ENCODE measurements at regions not wholly inside any gene's neighbourhood (a gene's known extent, or its start where the extent isn't known, plus 50 kb on each side); places are given as distances from the start of the nearest gene placed in this dataset.

GRCh38 chr5:158303883-158304282 is 444.9 kb upstream of the CLINT1 start:
- no peaks in the 10 kb centered on the region for H3K9me3 ChIP-seq (ENCODE audit: control insufficient read depth, low read length)
- no peaks in the 10 kb centered on the region for H3K4me1 ChIP-seq (ENCODE audit: control insufficient read depth, insufficient read depth, low read length, poor library complexity, severe bottlenecking)
- H3K36me3 ChIP-seq (ENCODE audit: control insufficient read depth, insufficient read depth, low read length): no peaks in the 10 kb centered on the region
- no peak overlapping the region for H3K4me3 ChIP-seq (ENCODE audit: extremely low read depth, insufficient read depth, low read length, poor library complexity, severe bottlenecking)
- H3K27ac ChIP-seq (ENCODE audit: low read depth, low read length, severe bottlenecking): no peak overlapping the region
- WGBS, 2 experiments (ENCODE audit: insufficient coverage in 2 of 2): 92% methylated on average over 1 of the region's 1 CpG; no CpG with 5 or more reads in 1 of the 2 experiments

- no peaks in the 10 kb centered on the region for H3K36me3 ChIP-seq (ENCODE audit: control insufficient read depth, insufficient read depth, low read length)
- no peak overlapping the region for H3K4me3 ChIP-seq (ENCODE audit: extremely low read depth, insufficient read depth, low read length, poor library complexity, severe bottlenecking)
- H3K27ac ChIP-seq (ENCODE audit: low read depth, low read length, severe bottlenecking): no peak overlapping the region
- no peaks in the 10 kb centered on the region for H3K9me3 ChIP-seq (ENCODE audit: control insufficient read depth, low read length)
- no peaks in the 10 kb centered on the region for H3K4me1 ChIP-seq (ENCODE audit: control insufficient read depth, insufficient read depth, low read length, poor library complexity, severe bottlenecking)
- no CpG with 5 or more reads among the region's 3 CpGs for WGBS, 2 experiments (ENCODE audit: insufficient coverage in 2 of 2)
Measured at GRCh38 chr5:158303275-158303674, 444.3 kb upstream of the CLINT1 start.

GRCh38 chr5:158302029-158302428 is 443.1 kb upstream of the CLINT1 start:
- Histone ChIP-seq H3K9me3 (ENCODE audit: control insufficient read depth, low read length) (no peaks in the 10 kb centered on the region), H3K4me1 (ENCODE audit: control insufficient read depth, insufficient read depth, low read length, poor library complexity, severe bottlenecking) (no peaks in the 10 kb centered on the region), H3K27ac (ENCODE audit: low read depth, low read length, severe bottlenecking) (no peak overlapping the region), H3K4me3 (ENCODE audit: extremely low read depth, insufficient read depth, low read length, poor library complexity, severe bottlenecking) (no peak overlapping the region), H3K36me3 (ENCODE audit: control insufficient read depth, insufficient read depth, low read length) (no peaks in the 10 kb centered on the region)
- WGBS, 2 experiments (ENCODE audit: insufficient coverage in 2 of 2): 83% methylated on average over 1 of the region's 2 CpGs; no CpG with 5 or more reads in 1 of the 2 experiments

GRCh38 chr5:158301186-158301585 is 442.2 kb upstream of the CLINT1 start:
- no CpG with 5 or more reads among the region's 4 CpGs for WGBS, 2 experiments (ENCODE audit: insufficient coverage in 2 of 2)
- H3K9me3 ChIP-seq (ENCODE audit: control insufficient read depth, low read length): no peaks in the 10 kb centered on the region
- no peaks in the 10 kb centered on the region for H3K4me1 ChIP-seq (ENCODE audit: control insufficient read depth, insufficient read depth, low read length, poor library complexity, severe bottlenecking)
- no peak overlapping the region for H3K27ac ChIP-seq (ENCODE audit: low read depth, low read length, severe bottlenecking)
- no peak overlapping the region for H3K4me3 ChIP-seq (ENCODE audit: extremely low read depth, insufficient read depth, low read length, poor library complexity, severe bottlenecking)
- no peaks in the 10 kb centered on the region for H3K36me3 ChIP-seq (ENCODE audit: control insufficient read depth, insufficient read depth, low read length)

- Histone ChIP-seq H3K4me3 (ENCODE audit: extremely low read depth, insufficient read depth, low read length, poor library complexity, severe bottlenecking) (no peak overlapping the region), H3K36me3 (ENCODE audit: control insufficient read depth, insufficient read depth, low read length) (no peaks in the 10 kb centered on the region), H3K9me3 (ENCODE audit: control insufficient read depth, low read length) (no peaks in the 10 kb centered on the region), H3K4me1 (ENCODE audit: control insufficient read depth, insufficient read depth, low read length, poor library complexity, severe bottlenecking) (no peaks in the 10 kb centered on the region), H3K27ac (ENCODE audit: low read depth, low read length, severe bottlenecking) (no peak overlapping the region)
- 78 to 88% methylated on average over 3 to 4 of the region's 8 CpGs for WGBS, 2 experiments (ENCODE audit: insufficient coverage in 2 of 2)
Measured at GRCh38 chr5:158300256-158300655, 441.3 kb upstream of the CLINT1 start.

GRCh38 chr5:158297002-158297527 is 438.1 kb upstream of the CLINT1 start:
- no peaks in the 10 kb centered on the region for H3K36me3 ChIP-seq (ENCODE audit: control insufficient read depth, insufficient read depth, low read length)
- H3K4me1 ChIP-seq (ENCODE audit: control insufficient read depth, insufficient read depth, low read length, poor library complexity, severe bottlenecking): no peaks in the 10 kb centered on the region
- H3K9me3 ChIP-seq (ENCODE audit: control insufficient read depth, low read length): peaks cover 4% of the 10 kb centered on the region
- H3K27ac ChIP-seq (ENCODE audit: low read depth, low read length, severe bottlenecking): no peak overlapping the region
- H3K4me3 ChIP-seq (ENCODE audit: extremely low read depth, insufficient read depth, low read length, poor library complexity, severe bottlenecking): no peak overlapping the region

- Histone ChIP-seq H3K4me1 (ENCODE audit: control insufficient read depth, insufficient read depth, low read length, poor library complexity, severe bottlenecking) (no peaks in the 10 kb centered on the region), H3K27ac (ENCODE audit: low read depth, low read length, severe bottlenecking) (no peak overlapping the region), H3K9me3 (ENCODE audit: control insufficient read depth, low read length) (peaks cover 4% of the 10 kb centered on the region), H3K36me3 (ENCODE audit: control insufficient read depth, insufficient read depth, low read length) (no peaks in the 10 kb centered on the region), H3K4me3 (ENCODE audit: extremely low read depth, insufficient read depth, low read length, poor library complexity, severe bottlenecking) (no peak overlapping the region)
- WGBS, 2 experiments (ENCODE audit: insufficient coverage in 2 of 2): 57 to 84% methylated on average over 2 to 5 of the region's 6 CpGs
Measured at GRCh38 chr5:158294701-158295100, 435.8 kb upstream of the CLINT1 start.

GRCh38 chr5:158292981-158293380 is 434.0 kb upstream of the CLINT1 start:
- H3K9me3 ChIP-seq (ENCODE audit: control insufficient read depth, low read length): peaks cover 4% of the 10 kb centered on the region
- H3K4me3 ChIP-seq (ENCODE audit: extremely low read depth, insufficient read depth, low read length, poor library complexity, severe bottlenecking): no peak overlapping the region
- H3K27ac ChIP-seq (ENCODE audit: low read depth, low read length, severe bottlenecking): no peak overlapping the region
- no CpG with 5 or more reads among the region's 1 CpG for WGBS, 2 experiments (ENCODE audit: insufficient coverage in 2 of 2)
- H3K36me3 ChIP-seq (ENCODE audit: control insufficient read depth, insufficient read depth, low read length): no peaks in the 10 kb centered on the region
- H3K4me1 ChIP-seq (ENCODE audit: control insufficient read depth, insufficient read depth, low read length, poor library complexity, severe bottlenecking): no peaks in the 10 kb centered on the region

- no CpG with 5 or more reads among the region's 1 CpG for WGBS, 2 experiments (ENCODE audit: insufficient coverage in 2 of 2)
- Histone ChIP-seq H3K4me1 (ENCODE audit: control insufficient read depth, insufficient read depth, low read length, poor library complexity, severe bottlenecking) (no peaks in the 10 kb centered on the region), H3K27ac (ENCODE audit: low read depth, low read length, severe bottlenecking) (no peak overlapping the region), H3K4me3 (ENCODE audit: extremely low read depth, insufficient read depth, low read length, poor library complexity, severe bottlenecking) (no peak overlapping the region), H3K9me3 (ENCODE audit: control insufficient read depth, low read length) (peaks cover 4% of the 10 kb centered on the region), H3K36me3 (ENCODE audit: control insufficient read depth, insufficient read depth, low read length) (no peaks in the 10 kb centered on the region)
Measured at GRCh38 chr5:158289967-158290366, 431.0 kb upstream of the CLINT1 start.

- H3K4me3 ChIP-seq (ENCODE audit: extremely low read depth, insufficient read depth, low read length, poor library complexity, severe bottlenecking): no peak overlapping the region
- H3K36me3 ChIP-seq (ENCODE audit: control insufficient read depth, insufficient read depth, low read length): no peaks in the 10 kb centered on the region
- H3K4me1 ChIP-seq (ENCODE audit: control insufficient read depth, insufficient read depth, low read length, poor library complexity, severe bottlenecking): no peaks in the 10 kb centered on the region
- 100% methylated on average over 1 of the region's 1 CpG for WGBS, 2 experiments (ENCODE audit: insufficient coverage in 2 of 2)
- no peak overlapping the region for H3K27ac ChIP-seq (ENCODE audit: low read depth, low read length, severe bottlenecking)
- peaks cover 2% of the 10 kb centered on the region for H3K9me3 ChIP-seq (ENCODE audit: control insufficient read depth, low read length)
Measured at GRCh38 chr5:158288272-158288657, 429.3 kb upstream of the CLINT1 start.

- no peaks in the 10 kb centered on the region for H3K36me3 ChIP-seq (ENCODE audit: control insufficient read depth, insufficient read depth, low read length)
- WGBS, 2 experiments (ENCODE audit: insufficient coverage in 2 of 2): 85 to 92% methylated on average over 9 to 11 of the region's 12 CpGs
- H3K4me1 ChIP-seq (ENCODE audit: control insufficient read depth, insufficient read depth, low read length, poor library complexity, severe bottlenecking): no peaks in the 10 kb centered on the region
- no peaks in the 10 kb centered on the region for H3K9me3 ChIP-seq (ENCODE audit: control insufficient read depth, low read length)
- H3K4me3 ChIP-seq (ENCODE audit: extremely low read depth, insufficient read depth, low read length, poor library complexity, severe bottlenecking): no peak overlapping the region
- no peak overlapping the region for H3K27ac ChIP-seq (ENCODE audit: low read depth, low read length, severe bottlenecking)
Measured at GRCh38 chr5:158287643-158288271, 428.8 kb upstream of the CLINT1 start.

All from mesodermal cell (in vitro differentiated cells).